ENCODE measurements at regions not wholly inside any gene's neighbourhood (a gene's known extent, or its start where the extent isn't known, plus 50 kb on each side); places are given as distances from the start of the nearest gene placed in this dataset.
A peak's percentile ranks its signal among the peaks of the same experiment; 100 is the strongest.

- Histone ChIP-seq H3K27ac (ENCODE audit: low read length) (no peak overlapping the region), H3K4me3 (ENCODE audit: low read length) (no peak overlapping the region), H3K9me3 (replicated peaks; ENCODE audit: control insufficient read depth, low read depth, low read length) (no peaks in the 10 kb centered on the region), H3K4me1 (ENCODE audit: control insufficient read depth, insufficient read depth, low read length) (no peaks in the 10 kb centered on the region), H3K36me3 (ENCODE audit: control insufficient read depth, insufficient read depth, low read length) (no peaks in the 10 kb centered on the region), H3K27me3 (ENCODE audit: control insufficient read depth, insufficient read depth, low read length) (peaks cover 3% of the 10 kb centered on the region)
- no peak for DNase-seq
- WGBS (ENCODE audit: insufficient coverage), result 38% methylated on average over 5 of the region's 8 CpGs
Measured at GRCh38 chr18:22033085-22033484, 136.3 kb upstream of the GATA6 start.

- Histone ChIP-seq H3K4me1 (ENCODE audit: control insufficient read depth, insufficient read depth, low read length) (no peaks in the 10 kb centered on the region), H3K36me3 (ENCODE audit: control insufficient read depth, insufficient read depth, low read length) (no peaks in the 10 kb centered on the region), H3K4me3 (ENCODE audit: low read length) (no peak overlapping the region), H3K27ac (ENCODE audit: low read length) (no peak overlapping the region), H3K9me3 (replicated peaks; ENCODE audit: control insufficient read depth, low read depth, low read length) (no peaks in the 10 kb centered on the region), H3K27me3 (ENCODE audit: control insufficient read depth, insufficient read depth, low read length) (peaks cover 3% of the 10 kb centered on the region)
- 0% methylated on average over 1 of the region's 6 CpGs for WGBS (ENCODE audit: insufficient coverage)
- peak; percentile 4 for DNase-seq
Measured at GRCh38 chr18:22034276-22034675, 135.1 kb upstream of the GATA6 start.

DNA sequence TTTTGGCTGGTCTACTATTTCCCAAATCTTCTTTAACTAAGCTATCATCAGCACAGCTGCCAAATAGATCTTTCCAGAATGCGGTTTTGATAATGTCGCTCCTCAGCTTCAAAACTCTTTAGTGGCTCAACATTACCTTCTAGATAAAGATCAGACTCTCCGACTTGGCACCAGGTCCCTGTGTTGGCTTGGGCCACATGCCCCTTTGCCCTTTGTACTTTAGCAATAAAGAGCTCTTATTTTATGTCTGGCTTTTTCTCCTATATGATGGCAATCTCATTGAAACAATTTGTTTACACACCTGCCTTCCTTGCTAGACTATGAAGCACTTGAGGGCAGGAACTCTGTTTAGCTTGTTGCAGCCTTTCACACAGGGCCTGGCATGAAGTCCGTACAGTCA is 128.9 kb upstream of the GATA6 start:
- no peaks in the 10 kb centered on the region for H3K27me3 ChIP-seq (ENCODE audit: control insufficient read depth, insufficient read depth, low read length)
- H3K27ac ChIP-seq (ENCODE audit: low read length), result no peak overlapping the region
- DNase-seq, result no peak
- no peaks in the 10 kb centered on the region for H3K36me3 ChIP-seq (ENCODE audit: control insufficient read depth, insufficient read depth, low read length)
- H3K9me3 ChIP-seq (replicated peaks; ENCODE audit: control insufficient read depth, low read depth, low read length), result no peaks in the 10 kb centered on the region
- H3K4me1 ChIP-seq (ENCODE audit: control insufficient read depth, insufficient read depth, low read length), result no peaks in the 10 kb centered on the region
- WGBS (ENCODE audit: insufficient coverage), result 83% methylated on average over 2 of the region's 4 CpGs
- no peak overlapping the region for H3K4me3 ChIP-seq (ENCODE audit: low read length)

DNA sequence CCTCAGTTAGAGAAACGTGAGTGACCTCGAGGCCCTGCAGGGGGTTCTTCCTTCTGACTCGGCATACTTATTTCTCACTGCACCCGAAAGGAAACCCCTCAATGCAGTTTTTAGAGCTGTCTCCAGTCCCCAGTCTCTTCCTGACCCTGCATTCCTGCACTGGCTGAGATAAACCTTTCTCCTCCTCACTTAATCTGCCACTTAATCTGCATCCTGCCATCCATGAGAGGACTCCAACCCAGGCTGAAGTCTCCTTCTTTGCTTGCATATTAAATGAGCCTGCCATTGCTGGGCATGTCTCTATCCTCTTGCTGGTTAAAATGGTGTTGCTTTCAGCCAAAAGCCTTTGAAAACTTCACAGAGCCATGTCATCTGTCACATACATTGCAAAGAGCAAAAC is 125.6 kb upstream of the GATA6 start:
- WGBS (ENCODE audit: insufficient coverage), result 23% methylated on average over 4 of the region's 4 CpGs
- Histone ChIP-seq H3K27ac (ENCODE audit: low read length) (no peak overlapping the region), H3K27me3 (ENCODE audit: control insufficient read depth, insufficient read depth, low read length) (no peaks in the 10 kb centered on the region), H3K9me3 (replicated peaks; ENCODE audit: control insufficient read depth, low read depth, low read length) (no peaks in the 10 kb centered on the region), H3K4me1 (ENCODE audit: control insufficient read depth, insufficient read depth, low read length) (no peaks in the 10 kb centered on the region), H3K36me3 (ENCODE audit: control insufficient read depth, insufficient read depth, low read length) (no peaks in the 10 kb centered on the region), H3K4me3 (ENCODE audit: low read length) (no peak overlapping the region)
- no peak for DNase-seq

DNA sequence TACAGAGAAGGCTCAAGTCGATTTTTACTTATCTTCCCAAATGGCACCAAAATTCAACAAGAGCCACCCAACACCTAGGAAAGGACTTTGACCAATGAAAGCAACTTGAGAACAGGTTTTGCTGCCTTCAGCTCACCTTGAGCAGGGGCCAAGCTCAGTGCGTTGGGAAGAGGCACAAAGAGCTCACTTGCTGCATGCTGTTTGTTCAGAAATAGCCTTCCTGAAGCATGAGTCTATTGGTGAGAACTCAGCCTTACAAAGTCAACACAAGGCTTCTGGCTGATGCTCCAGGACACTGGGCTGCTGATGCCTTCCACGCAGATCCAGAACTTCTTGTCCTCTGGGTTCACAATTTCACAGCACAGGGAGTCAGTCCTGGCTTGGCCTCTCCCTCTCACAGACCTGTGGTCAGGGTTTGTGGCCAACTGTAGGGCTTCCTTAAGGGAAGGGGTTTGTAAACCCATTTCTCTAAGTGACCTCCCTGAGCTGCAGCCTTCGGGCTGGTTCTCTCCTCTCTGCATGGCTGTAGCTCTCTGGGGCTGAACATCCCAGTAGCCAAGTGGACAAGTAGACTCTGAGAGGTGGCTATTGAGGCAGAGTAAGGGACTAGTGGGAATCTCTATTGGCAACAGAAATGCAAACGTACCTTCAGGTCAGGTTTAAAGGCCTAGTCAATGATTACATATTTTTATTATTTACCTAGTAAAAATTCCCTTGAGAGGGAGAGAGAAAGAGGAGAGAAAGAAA is 124.7 kb upstream of the GATA6 start:
- 35% methylated on average over 3 of the region's 5 CpGs for WGBS (ENCODE audit: insufficient coverage)
- H3K36me3 ChIP-seq (ENCODE audit: control insufficient read depth, insufficient read depth, low read length), result no peaks in the 10 kb centered on the region
- no peak overlapping the region for H3K27ac ChIP-seq (ENCODE audit: low read length)
- DNase-seq, result no peak
- no peaks in the 10 kb centered on the region for H3K4me1 ChIP-seq (ENCODE audit: control insufficient read depth, insufficient read depth, low read length)
- H3K4me3 ChIP-seq (ENCODE audit: low read length), result no peak overlapping the region
- no peaks in the 10 kb centered on the region for H3K27me3 ChIP-seq (ENCODE audit: control insufficient read depth, insufficient read depth, low read length)
- no peaks in the 10 kb centered on the region for H3K9me3 ChIP-seq (replicated peaks; ENCODE audit: control insufficient read depth, low read depth, low read length)

DNA sequence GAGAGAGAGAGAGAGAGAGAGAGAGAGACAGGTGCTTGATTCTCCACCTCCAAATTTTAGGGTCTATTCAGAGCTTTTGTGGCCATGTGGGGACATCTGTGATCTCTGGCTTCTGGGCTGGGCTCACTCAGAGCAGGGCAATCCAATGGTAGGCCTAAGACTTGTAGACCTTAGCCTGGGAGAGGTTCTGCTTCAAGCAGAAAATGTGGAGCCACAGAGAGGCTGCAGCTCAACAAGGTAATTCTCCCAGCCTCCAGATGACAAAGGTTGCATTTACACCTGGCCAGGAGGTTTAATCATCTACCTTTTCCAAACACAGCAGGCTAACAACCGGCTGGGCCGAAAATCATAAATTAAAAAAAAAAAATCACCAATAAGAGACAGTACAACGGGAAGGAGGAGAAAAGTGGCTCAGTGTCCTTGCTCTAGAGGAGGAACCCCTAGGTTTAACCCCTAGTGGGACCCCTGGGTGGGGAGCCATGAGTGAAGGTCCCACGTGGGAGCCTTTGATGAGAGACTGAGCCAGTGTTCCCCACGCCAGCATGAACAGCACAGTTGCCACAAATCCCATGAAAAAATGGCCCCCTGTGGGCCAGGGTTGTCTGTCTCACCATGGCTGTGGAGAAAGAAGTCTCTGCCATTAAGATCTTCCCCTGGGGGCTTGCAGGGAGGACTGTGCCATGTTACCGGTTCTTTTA is 124.0 kb upstream of the GATA6 start:
- WGBS (ENCODE audit: insufficient coverage), result 45% methylated on average over 2 of the region's 6 CpGs

GRCh38 chr18:22046473-22046872 is 122.9 kb upstream of the GATA6 start:
- H3K36me3 ChIP-seq (ENCODE audit: control insufficient read depth, insufficient read depth, low read length), result no peaks in the 10 kb centered on the region
- no peaks in the 10 kb centered on the region for H3K9me3 ChIP-seq (replicated peaks; ENCODE audit: control insufficient read depth, low read depth, low read length)
- H3K27ac ChIP-seq (ENCODE audit: low read length), result no peak overlapping the region
- no CpG with 5 or more reads among the region's 2 CpGs for WGBS (ENCODE audit: insufficient coverage)
- H3K4me1 ChIP-seq (ENCODE audit: control insufficient read depth, insufficient read depth, low read length), result no peaks in the 10 kb centered on the region
- H3K4me3 ChIP-seq (ENCODE audit: low read length), result no peak overlapping the region
- no peak for DNase-seq
- H3K27me3 ChIP-seq (ENCODE audit: control insufficient read depth, insufficient read depth, low read length), result no peaks in the 10 kb centered on the region

More for the DNA sequence above, 124.0 kb upstream of the GATA6 start:
- Histone ChIP-seq H3K4me1 (ENCODE audit: control insufficient read depth, insufficient read depth, low read length) (no peaks in the 10 kb centered on the region), H3K27ac (ENCODE audit: low read length) (no peak overlapping the region), H3K4me3 (ENCODE audit: low read length) (no peak overlapping the region), H3K27me3 (ENCODE audit: control insufficient read depth, insufficient read depth, low read length) (no peaks in the 10 kb centered on the region), H3K9me3 (replicated peaks; ENCODE audit: control insufficient read depth, low read depth, low read length) (no peaks in the 10 kb centered on the region), H3K36me3 (ENCODE audit: control insufficient read depth, insufficient read depth, low read length) (no peaks in the 10 kb centered on the region)
- no peak for DNase-seq

GRCh38 chr18:22047485-22047884 is 121.9 kb upstream of the GATA6 start:
- no peak for DNase-seq
- 89% methylated on average over 2 of the region's 3 CpGs for WGBS (ENCODE audit: insufficient coverage)
- Histone ChIP-seq H3K27me3 (ENCODE audit: control insufficient read depth, insufficient read depth, low read length) (no peaks in the 10 kb centered on the region), H3K4me3 (ENCODE audit: low read length) (no peak overlapping the region), H3K27ac (ENCODE audit: low read length) (no peak overlapping the region), H3K36me3 (ENCODE audit: control insufficient read depth, insufficient read depth, low read length) (no peaks in the 10 kb centered on the region), H3K4me1 (ENCODE audit: control insufficient read depth, insufficient read depth, low read length) (no peaks in the 10 kb centered on the region), H3K9me3 (replicated peaks; ENCODE audit: control insufficient read depth, low read depth, low read length) (no peaks in the 10 kb centered on the region)

DNA sequence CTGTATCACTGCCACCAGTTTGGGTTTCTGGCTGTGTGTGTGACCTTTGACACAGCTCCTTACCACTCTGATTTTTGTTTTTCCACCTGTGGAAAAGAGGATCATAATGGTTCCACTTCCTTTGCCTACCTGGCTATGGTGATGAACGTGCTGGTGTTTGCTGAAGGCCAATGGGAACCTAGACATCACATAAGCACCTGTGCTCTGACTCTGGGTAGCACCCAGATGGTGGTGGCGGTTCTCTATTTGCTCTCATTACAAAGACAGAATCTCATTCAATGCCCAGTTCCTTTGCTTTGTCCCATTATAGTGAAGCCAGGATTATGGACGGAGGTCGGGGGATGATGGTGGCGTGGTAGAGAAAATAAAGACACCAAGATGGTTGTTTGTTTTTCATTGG is 121.2 kb upstream of the GATA6 start:
- DNase-seq, result no peak
- H3K4me3 ChIP-seq (ENCODE audit: low read length), result no peak overlapping the region
- no peaks in the 10 kb centered on the region for H3K27me3 ChIP-seq (ENCODE audit: control insufficient read depth, insufficient read depth, low read length)
- H3K9me3 ChIP-seq (replicated peaks; ENCODE audit: control insufficient read depth, low read depth, low read length), result no peaks in the 10 kb centered on the region
- no peaks in the 10 kb centered on the region for H3K4me1 ChIP-seq (ENCODE audit: control insufficient read depth, insufficient read depth, low read length)
- H3K27ac ChIP-seq (ENCODE audit: low read length), result no peak overlapping the region
- no peaks in the 10 kb centered on the region for H3K36me3 ChIP-seq (ENCODE audit: control insufficient read depth, insufficient read depth, low read length)
- WGBS (ENCODE audit: insufficient coverage), result 90% methylated on average over 2 of the region's 5 CpGs

GRCh38 chr18:22048932-22049615 is 120.3 kb upstream of the GATA6 start:
- Histone ChIP-seq H3K27ac (ENCODE audit: low read length) (no peak overlapping the region), H3K27me3 (ENCODE audit: control insufficient read depth, insufficient read depth, low read length) (no peaks in the 10 kb centered on the region), H3K4me3 (ENCODE audit: low read length) (no peak overlapping the region), H3K4me1 (ENCODE audit: control insufficient read depth, insufficient read depth, low read length) (no peaks in the 10 kb centered on the region), H3K9me3 (replicated peaks; ENCODE audit: control insufficient read depth, low read depth, low read length) (no peaks in the 10 kb centered on the region), H3K36me3 (ENCODE audit: control insufficient read depth, insufficient read depth, low read length) (no peaks in the 10 kb centered on the region)
- WGBS (ENCODE audit: insufficient coverage), result no CpG with 5 or more reads among the region's 3 CpGs
- no peak for DNase-seq

Data from muscle of leg (tissue), 3 donors.